HG03520 (cell line): ENCODE measurements at regions not wholly inside any gene's neighbourhood (a gene's known extent, or its start where the extent isn't known, plus 50 kb on each side); places are given as distances from the start of the nearest gene placed in this dataset.
"Not testable (repeated sequence)": the region's sequence is repeated elsewhere in the genome, so short reads cannot be mapped to it uniquely, and the experiment has no call there.

ENCODE experiments used
- ATAC-seq: cut with Tn5 transposase; IDR thresholded peaks from one replicate; pipeline ENCODE4 v1.9.1; 2021; ENCODE audit warnings: mild to moderate bottlenecking, moderate library complexity; ENCODE audit not compliant: unreplicated experiment

GRCh38 chr15:46879032-46879770, 838.1 kb upstream of the SEMA6D start:
- no peak for ATAC-seq

- ATAC-seq, result no peak
Observed at GRCh38 chr15:46880791-46881190, 836.5 kb upstream of the SEMA6D start.

GRCh38 chr15:46892621-46893160, 824.6 kb upstream of the SEMA6D start:
- no peak for ATAC-seq

GRCh38 chr15:46894644-46895043, 822.7 kb upstream of the SEMA6D start:
- ATAC-seq, result no peak

GRCh38 chr15:46897266-46897665, 820.0 kb upstream of the SEMA6D start:
- ATAC-seq, result no peak

GRCh38 chr15:46901001-46901400, 816.3 kb upstream of the SEMA6D start:
- no peak for ATAC-seq

- no peak for ATAC-seq
Observed at GRCh38 chr15:46917721-46918252, 799.5 kb upstream of the SEMA6D start.

- ATAC-seq, result no peak
Observed at GRCh38 chr15:46918462-46919140, 798.7 kb upstream of the SEMA6D start.

GRCh38 chr15:46921891-46922290, 795.4 kb upstream of the SEMA6D start:
- ATAC-seq, result no peak

- ATAC-seq, result no peak
Observed at GRCh38 chr15:46930426-46930825, 786.9 kb upstream of the SEMA6D start.

GRCh38 chr15:46933332-46933731, 784.0 kb upstream of the SEMA6D start:
- no peak for ATAC-seq

- ATAC-seq, result no peak
Observed at GRCh38 chr15:46934851-46935250, 782.5 kb upstream of the SEMA6D start.

- no peak for ATAC-seq
Observed at GRCh38 chr15:46938169-46938568, 779.1 kb upstream of the SEMA6D start.

- ATAC-seq, result no peak
Observed at GRCh38 chr15:46941241-46941640, 776.1 kb upstream of the SEMA6D start.

- no peak for ATAC-seq
Observed at GRCh38 chr15:46946953-46947352, 770.4 kb upstream of the SEMA6D start.

- no peak for ATAC-seq
Observed at GRCh38 chr15:46955576-46955975, 761.7 kb upstream of the SEMA6D start.

GRCh38 chr15:46956456-46956855, 760.8 kb upstream of the SEMA6D start:
- ATAC-seq, result no peak

- ATAC-seq, result no peak
Observed at GRCh38 chr15:46956881-46957280, 760.4 kb upstream of the SEMA6D start.

- no peak for ATAC-seq
Observed at GRCh38 chr15:46960581-46960980, 756.7 kb upstream of the SEMA6D start.

- ATAC-seq, result no peak
Observed at GRCh38 chr15:46961795-46962194, 755.5 kb upstream of the SEMA6D start.

- not testable (repeated sequence) for ATAC-seq
Observed at GRCh38 chr15:46988055-46988454, 729.2 kb upstream of the SEMA6D start.

GRCh38 chr15:46996359-46996758, 720.9 kb upstream of the SEMA6D start:
- ATAC-seq, result no peak
